Ectodermal cell (in vitro differentiated cells): ENCODE measurements at regions not wholly inside any gene's neighbourhood (a gene's known extent, or its start where the extent isn't known, plus 50 kb on each side); places are given as distances from the start of the nearest gene placed in this dataset.

Source experiments
- H3K27ac ChIP-seq: 2 replicates; pipeline ENCODE4 v1.7.0; 2013; ENCODE audit warnings: mild to moderate bottlenecking, low read depth, low read length; ENCODE audit not compliant: insufficient read depth, poor library complexity, severe bottlenecking
- H3K27me3 ChIP-seq: 2 replicates; pipeline ENCODE4 v1.7.0; 2013; ENCODE audit warnings: mild to moderate bottlenecking, low read length; ENCODE audit not compliant: insufficient read depth, control insufficient read depth, poor library complexity, severe bottlenecking
- H3K36me3 ChIP-seq: one replicate; pipeline ENCODE4 v1.7.0; 2013; ENCODE audit warnings: low read length; ENCODE audit not compliant: control insufficient read depth, insufficient read depth
- H3K4me1 ChIP-seq: one replicate; pipeline ENCODE4 v1.7.0; 2013; ENCODE audit warnings: low read length; ENCODE audit not compliant: control insufficient read depth, insufficient read depth
- H3K4me3 ChIP-seq: 2 replicates; pipeline ENCODE4 v1.7.0; 2013; ENCODE audit warnings: low read depth, low read length, control low read depth; ENCODE audit not compliant: insufficient read depth
- H3K9me3 ChIP-seq: 2 replicates; pipeline ENCODE4 v1.7.0; 2013; ENCODE audit warnings: mild to moderate bottlenecking, low read length, moderate library complexity; ENCODE audit not compliant: control insufficient read depth
- WGBS, 2 experiments: methylation state at CpG; one replicate each; pipeline ENCODE4 v1.1.7; 2013; ENCODE audit warnings: missing lambda C conversion rate in 2 of 2; 5-methylcytosine and 5-hydroxymethylcytosine counted together

DNA sequence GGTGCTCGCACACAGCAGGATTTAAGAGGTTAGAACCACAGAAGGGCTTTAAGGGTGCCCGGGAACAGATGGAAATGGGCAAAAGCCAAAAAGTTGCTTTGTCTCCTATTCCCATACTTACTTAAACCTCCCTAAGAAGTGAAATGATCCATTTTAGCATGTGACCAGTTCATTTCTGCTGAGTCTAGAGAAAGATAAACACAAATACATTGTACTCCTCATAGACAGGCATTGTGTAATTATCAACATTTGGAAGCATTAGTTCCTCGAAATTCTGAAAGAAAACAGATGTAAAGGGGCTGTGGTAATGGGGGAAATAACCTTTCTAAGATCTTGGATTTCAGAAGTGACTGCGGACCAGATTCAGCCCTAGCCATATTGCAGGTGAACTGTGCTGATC, 178.3 kb downstream of the CYB561 start:
- Histone ChIP-seq H3K27ac (no peak overlapping the region), H3K4me3 (no peak overlapping the region), H3K27me3 (no peaks in the 10 kb centered on the region), H3K9me3 (no peaks in the 10 kb centered on the region), H3K36me3 (no peaks in the 10 kb centered on the region), H3K4me1 (no peaks in the 10 kb centered on the region)
- 95 to 97% methylated on average over 4 of the region's 4 CpGs for WGBS, 2 experiments

DNA sequence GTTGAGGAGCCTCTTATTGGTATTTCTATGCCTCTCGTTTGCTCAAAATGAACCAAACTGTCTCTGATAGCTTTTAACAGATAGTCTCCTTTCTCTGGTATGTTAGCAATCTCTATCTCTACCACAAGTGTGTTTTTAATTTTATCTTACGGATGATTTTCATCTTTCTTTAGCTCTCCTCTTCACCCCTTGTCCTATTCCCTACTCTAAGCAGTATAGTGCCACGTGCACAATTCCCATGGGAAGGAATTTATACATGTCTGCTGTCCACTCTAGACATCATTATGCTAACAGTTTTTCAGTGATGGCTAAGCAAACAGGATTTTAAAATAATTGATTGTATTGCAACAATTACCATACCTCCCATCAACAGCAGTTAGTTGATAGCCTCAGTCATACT, 177.3 kb downstream of the CYB561 start:
- Histone ChIP-seq H3K27me3 (no peaks in the 10 kb centered on the region), H3K27ac (no peak overlapping the region), H3K9me3 (no peaks in the 10 kb centered on the region), H3K4me1 (no peaks in the 10 kb centered on the region), H3K4me3 (no peak overlapping the region), H3K36me3 (no peaks in the 10 kb centered on the region)
- 94 to 98% methylated on average over 3 of the region's 3 CpGs for WGBS, 2 experiments

DNA sequence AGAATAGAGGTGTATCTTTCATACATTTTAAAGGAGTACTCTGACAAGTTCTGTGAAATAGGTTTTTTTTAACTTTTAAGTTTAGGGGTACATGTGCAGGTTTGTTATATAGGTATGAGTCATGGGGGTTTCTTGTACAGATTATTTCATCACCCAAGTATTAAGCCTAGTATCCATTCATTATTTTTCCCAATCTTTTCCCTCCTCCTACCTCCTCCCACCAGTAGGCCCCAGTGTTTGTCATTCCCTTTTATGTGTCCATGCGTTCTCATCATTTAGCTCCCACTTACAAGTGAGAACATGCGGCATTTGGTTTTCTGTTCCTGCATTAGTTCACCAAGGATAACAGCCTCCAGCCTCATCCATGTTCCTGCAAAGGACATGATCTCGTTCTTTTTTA, 175.5 kb downstream of the CYB561 start:
- Histone ChIP-seq H3K9me3 (no peaks in the 10 kb centered on the region), H3K4me1 (no peaks in the 10 kb centered on the region), H3K36me3 (no peaks in the 10 kb centered on the region), H3K27ac (no peak overlapping the region), H3K27me3 (no peaks in the 10 kb centered on the region), H3K4me3 (no peak overlapping the region)
- WGBS, 2 experiments = 81 to 98% methylated on average over 3 of the region's 3 CpGs

DNA sequence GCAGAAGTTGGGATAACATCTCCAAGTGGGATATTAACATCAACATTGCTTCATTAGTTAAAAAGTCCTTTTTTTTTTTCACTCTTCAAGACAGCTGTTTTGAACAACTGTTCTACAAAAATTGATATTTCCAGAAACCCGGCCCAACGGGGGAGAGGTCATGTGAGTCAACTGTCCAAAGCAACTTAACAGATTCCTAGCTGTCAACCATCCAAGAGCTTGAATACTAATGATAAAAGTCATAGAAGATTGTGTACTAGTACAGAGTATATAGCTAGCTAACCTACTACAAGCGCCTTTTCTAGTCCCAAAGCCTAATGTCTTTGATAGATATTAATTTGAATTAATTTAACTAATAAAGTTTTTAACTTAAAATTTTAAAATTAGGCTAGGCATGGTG, 172.0 kb downstream of the CYB561 start:
- no peaks in the 10 kb centered on the region for H3K27me3 ChIP-seq
- no peaks in the 10 kb centered on the region for H3K4me1 ChIP-seq
- no peaks in the 10 kb centered on the region for H3K9me3 ChIP-seq
- WGBS, 2 experiments = 96 to 100% methylated on average over 2 of the region's 3 CpGs
- H3K27ac ChIP-seq = no peak overlapping the region
- H3K4me3 ChIP-seq = no peak overlapping the region
- no peaks in the 10 kb centered on the region for H3K36me3 ChIP-seq

DNA sequence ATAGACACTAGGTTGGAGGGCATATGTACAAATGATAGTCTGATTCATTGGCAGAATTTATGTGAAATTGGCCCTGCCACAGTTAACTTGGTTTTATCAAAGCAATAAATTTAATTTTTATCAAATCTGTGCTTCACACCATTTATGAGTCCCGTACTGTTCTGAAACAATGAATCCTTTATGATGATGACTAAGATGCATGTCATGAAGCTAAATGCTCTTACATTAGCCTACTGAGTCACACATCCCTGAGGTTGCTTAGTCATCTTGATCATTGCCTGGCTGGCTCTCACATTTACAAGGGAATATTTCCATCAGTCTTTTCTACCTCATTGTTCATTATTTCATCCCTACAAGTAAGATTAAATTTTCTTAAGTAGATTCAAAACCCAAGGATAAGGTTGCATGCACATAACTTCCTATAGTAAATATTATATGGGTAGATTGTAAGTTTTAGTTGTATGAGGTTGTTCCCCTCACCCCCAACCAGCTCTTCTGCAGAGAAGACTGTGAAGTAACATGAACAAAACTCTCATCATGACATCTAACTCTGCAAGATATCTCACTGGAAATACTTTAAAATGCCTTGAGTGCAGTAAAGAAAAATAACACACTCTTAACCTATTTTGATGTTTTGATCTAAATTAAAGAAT, 170.7 kb downstream of the CYB561 start:
- Histone ChIP-seq H3K36me3 (no peaks in the 10 kb centered on the region), H3K4me1 (no peaks in the 10 kb centered on the region), H3K27me3 (no peaks in the 10 kb centered on the region), H3K27ac (no peak overlapping the region), H3K9me3 (no peaks in the 10 kb centered on the region), H3K4me3 (no peak overlapping the region)
- 83 to 93% methylated on average over 1 of the region's 1 CpG for WGBS, 2 experiments

DNA sequence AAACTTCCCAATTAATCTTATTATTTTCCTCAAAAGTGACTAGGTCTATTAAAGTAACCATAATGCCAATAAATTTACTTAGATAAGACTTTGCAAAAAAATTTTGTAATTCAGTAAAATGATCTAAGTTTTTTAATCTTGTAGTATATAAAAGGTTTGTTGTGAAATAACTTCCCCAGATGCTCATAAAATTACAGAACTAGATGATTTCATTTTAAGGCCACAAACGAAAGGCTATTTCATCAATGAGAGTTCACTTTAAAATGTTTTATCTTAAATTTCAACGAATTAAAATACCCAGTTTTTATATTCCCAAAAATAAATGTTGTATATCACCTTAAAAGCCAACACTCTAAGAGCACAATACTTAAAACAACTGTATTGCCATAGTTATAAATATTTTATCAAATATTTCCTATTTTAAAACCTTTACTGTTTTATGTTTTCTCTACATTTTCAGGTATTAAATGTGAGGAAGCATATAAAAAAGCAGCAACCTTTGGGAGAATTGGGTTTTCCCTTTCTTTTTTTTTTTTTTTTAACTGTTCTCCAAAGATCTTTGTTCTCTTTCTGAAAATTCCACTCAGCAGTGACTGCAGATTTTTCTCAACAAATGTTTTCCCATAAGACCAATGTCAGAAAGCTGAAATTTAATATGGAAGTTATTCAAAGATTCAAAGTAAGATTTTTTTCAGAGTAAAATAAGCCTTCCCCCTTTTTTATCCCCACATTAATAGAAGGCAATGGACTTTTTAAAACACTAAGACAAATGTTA, 169.9 kb downstream of the CYB561 start:
- Histone ChIP-seq H3K27me3 (no peaks in the 10 kb centered on the region), H3K27ac (no peak overlapping the region), H3K36me3 (no peaks in the 10 kb centered on the region), H3K4me3 (no peak overlapping the region), H3K4me1 (no peaks in the 10 kb centered on the region), H3K9me3 (no peaks in the 10 kb centered on the region)
- 89% methylated on average over 1 of the region's 2 CpGs; no CpG with 5 or more reads in 1 of the 2 experiments for WGBS, 2 experiments

DNA sequence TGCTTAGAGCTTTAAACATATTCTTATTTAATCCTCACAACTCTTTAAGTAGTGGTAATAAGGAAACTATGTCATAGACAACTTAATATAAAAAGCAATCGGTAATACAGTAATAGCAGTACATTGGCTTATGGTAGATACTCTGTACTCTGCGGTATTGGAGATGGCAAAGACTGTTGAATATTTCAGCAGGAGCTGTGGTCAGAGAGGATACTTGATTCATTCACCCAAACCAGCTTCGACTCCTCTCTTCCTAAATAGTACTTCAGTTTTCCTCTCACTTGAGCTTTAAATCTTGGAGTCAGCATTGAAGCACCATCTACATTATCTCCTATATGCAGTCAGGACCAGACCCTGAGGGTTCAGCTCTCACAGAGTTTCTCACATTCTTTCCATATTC, 169.3 kb downstream of the CYB561 start:
- Histone ChIP-seq H3K9me3 (no peaks in the 10 kb centered on the region), H3K27ac (no peak overlapping the region), H3K4me1 (no peaks in the 10 kb centered on the region), H3K27me3 (no peaks in the 10 kb centered on the region), H3K4me3 (no peak overlapping the region), H3K36me3 (no peaks in the 10 kb centered on the region)
- WGBS, 2 experiments = 94 to 99% methylated on average over 2 to 3 of the region's 3 CpGs

DNA sequence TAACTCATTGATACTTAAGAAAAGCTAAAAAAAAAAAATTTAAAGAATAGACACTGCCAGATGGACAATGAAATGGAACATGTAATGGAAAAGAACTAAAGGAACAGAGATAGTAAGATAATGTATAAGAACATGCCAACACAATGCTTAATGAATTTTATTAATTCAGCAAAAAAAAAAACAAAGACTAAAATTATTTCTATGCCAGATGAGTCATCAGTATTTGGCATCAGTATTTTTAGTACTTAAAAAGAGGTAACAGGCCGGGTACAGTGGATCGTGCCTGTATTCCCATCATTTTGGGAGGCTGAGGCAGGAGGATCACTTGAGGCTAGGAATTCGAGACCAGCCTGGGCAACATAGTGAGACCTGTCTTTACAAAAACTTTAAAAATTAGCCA, 168.5 kb downstream of the CYB561 start:
- 95 to 96% methylated on average over 3 of the region's 3 CpGs for WGBS, 2 experiments
- H3K9me3 ChIP-seq = no peaks in the 10 kb centered on the region
- no peaks in the 10 kb centered on the region for H3K36me3 ChIP-seq
- no peak overlapping the region for H3K4me3 ChIP-seq
- H3K27me3 ChIP-seq = no peaks in the 10 kb centered on the region
- H3K4me1 ChIP-seq = no peaks in the 10 kb centered on the region
- no peak overlapping the region for H3K27ac ChIP-seq

DNA sequence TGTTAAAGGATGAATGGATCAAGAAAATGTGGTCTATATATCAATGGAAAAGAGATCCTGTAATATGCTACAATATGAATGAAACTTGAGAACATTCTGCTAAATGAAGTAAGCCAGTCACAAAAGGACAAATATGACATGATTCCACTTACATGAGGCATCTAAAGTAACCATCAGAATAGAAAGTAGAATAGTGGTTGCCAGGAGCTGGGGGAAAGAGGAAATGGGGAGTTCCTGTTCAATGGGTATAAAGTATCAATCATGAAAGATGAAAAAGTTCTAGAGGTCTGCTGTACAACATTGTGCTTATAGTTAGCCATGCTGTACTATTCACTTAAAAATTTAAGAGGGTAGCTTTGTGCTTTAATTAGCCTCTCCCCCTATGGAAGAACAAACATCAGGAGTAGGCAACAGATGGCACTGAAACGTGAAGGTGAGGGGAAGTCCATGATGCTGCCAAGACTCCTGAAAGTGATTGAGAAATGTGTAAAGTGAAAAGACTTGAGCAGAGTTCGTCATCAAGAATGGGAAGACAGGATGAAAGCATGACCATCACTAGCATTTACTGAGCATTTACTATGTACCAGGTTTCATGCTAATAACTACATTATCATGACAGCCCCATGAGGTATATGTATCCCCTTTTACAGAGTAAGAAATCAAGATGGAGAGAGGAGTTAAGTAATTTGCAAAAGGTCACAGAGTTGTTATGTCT, 167.2 kb downstream of the CYB561 start:
- Histone ChIP-seq H3K27me3 (no peaks in the 10 kb centered on the region), H3K9me3 (no peaks in the 10 kb centered on the region), H3K36me3 (no peaks in the 10 kb centered on the region), H3K27ac (no peak overlapping the region), H3K4me3 (no peak overlapping the region), H3K4me1 (no peaks in the 10 kb centered on the region)
- 82 to 91% methylated on average over 2 of the region's 2 CpGs for WGBS, 2 experiments

DNA sequence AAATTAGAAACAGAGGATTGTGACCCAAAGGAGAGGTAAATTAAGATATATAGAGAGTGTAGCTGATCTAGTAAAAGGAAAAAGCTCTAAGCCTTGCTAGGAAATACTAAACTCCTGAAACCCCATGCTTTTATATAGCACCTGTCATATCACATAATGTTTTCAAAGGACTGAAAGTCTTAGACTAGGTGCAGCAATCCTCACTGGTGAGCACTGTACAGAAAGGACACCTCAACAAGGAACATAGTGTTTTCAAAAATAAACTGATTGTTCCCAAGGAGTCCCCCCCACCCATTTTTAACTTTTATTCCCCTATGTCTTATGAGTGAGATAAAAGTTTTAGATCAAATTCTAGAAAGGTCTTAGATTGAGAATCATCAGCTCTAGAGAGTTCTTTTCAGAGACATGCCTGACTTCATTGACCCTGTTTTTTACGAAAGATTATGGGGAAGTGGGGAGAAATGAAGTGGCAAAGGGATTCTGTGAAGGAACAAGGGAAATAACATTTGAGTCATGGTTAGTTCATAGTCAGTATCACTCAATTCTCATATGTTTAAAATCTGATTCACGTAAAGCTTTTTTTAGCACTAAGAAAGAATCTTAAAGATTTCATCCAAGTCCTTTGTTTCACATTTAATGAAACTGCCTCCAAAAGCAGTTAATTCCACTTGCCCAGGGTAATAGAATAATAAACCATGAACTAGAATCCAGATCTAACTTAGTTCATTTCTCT, 166.4 kb downstream of the CYB561 start:
- Histone ChIP-seq H3K27me3 (no peaks in the 10 kb centered on the region), H3K27ac (no peak overlapping the region), H3K9me3 (no peaks in the 10 kb centered on the region), H3K4me3 (no peak overlapping the region), H3K36me3 (no peaks in the 10 kb centered on the region), H3K4me1 (no peaks in the 10 kb centered on the region)
- 92 to 97% methylated on average over 2 of the region's 2 CpGs for WGBS, 2 experiments
